HG03095 (cell line): ENCODE measurements at regions not wholly inside any gene's neighbourhood (a gene's known extent, or its start where the extent isn't known, plus 50 kb on each side); places are given as distances from the start of the nearest gene placed in this dataset.
"Not testable (repeated sequence)": the region's sequence is repeated elsewhere in the genome, so short reads cannot be mapped to it uniquely, and the experiment has no call there.

Experiments used
- ATAC-seq: cut with Tn5 transposase; IDR thresholded peaks from one replicate; pipeline ENCODE4 v1.9.1; 2021; ENCODE audit warnings: moderate library complexity; ENCODE audit not compliant: unreplicated experiment

GRCh38 chr4:147220833-147221232 is 260.1 kb upstream of the EDNRA start:
- no peak for ATAC-seq

- ATAC-seq = no peak
These were observed 258.0 kb upstream of the EDNRA start for GRCh38 chr4:147222906-147223305.

- ATAC-seq = no peak
These were observed 257.3 kb upstream of the EDNRA start for GRCh38 chr4:147223576-147223975.

- no peak for ATAC-seq
These were observed 244.1 kb upstream of the EDNRA start for GRCh38 chr4:147236806-147237205.

GRCh38 chr4:147244786-147245185 is 236.1 kb upstream of the EDNRA start:
- ATAC-seq = no peak

- ATAC-seq = no peak
These were observed 234.8 kb upstream of the EDNRA start for GRCh38 chr4:147246096-147246495.

GRCh38 chr4:147246528-147246927 is 234.4 kb upstream of the EDNRA start:
- not testable (repeated sequence) for ATAC-seq

GRCh38 chr4:147247579-147247978 is 233.3 kb upstream of the EDNRA start:
- ATAC-seq = no peak

- ATAC-seq = no peak
These were observed 230.8 kb upstream of the EDNRA start for GRCh38 chr4:147250062-147250461.

- ATAC-seq = not testable (repeated sequence)
These were observed 225.6 kb upstream of the EDNRA start for GRCh38 chr4:147255268-147255667.

- not testable (repeated sequence) for ATAC-seq
These were observed 221.6 kb upstream of the EDNRA start for GRCh38 chr4:147259271-147259670.

- no peak for ATAC-seq
These were observed 196.6 kb upstream of the EDNRA start for GRCh38 chr4:147284256-147284835.

GRCh38 chr4:147284935-147285334 is 196.0 kb upstream of the EDNRA start:
- ATAC-seq = no peak

- no peak for ATAC-seq
These were observed 195.1 kb upstream of the EDNRA start for GRCh38 chr4:147285751-147286150.

GRCh38 chr4:147286846-147287587 is 193.9 kb upstream of the EDNRA start:
- no peak for ATAC-seq

GRCh38 chr4:147287588-147287890 is 193.4 kb upstream of the EDNRA start:
- no peak for ATAC-seq

- ATAC-seq = no peak
These were observed 192.4 kb upstream of the EDNRA start for GRCh38 chr4:147288512-147288911.

GRCh38 chr4:147289181-147289580 is 191.7 kb upstream of the EDNRA start:
- ATAC-seq = no peak

- ATAC-seq = not testable (repeated sequence)
These were observed 188.1 kb upstream of the EDNRA start for GRCh38 chr4:147292604-147293313.

- ATAC-seq = not testable (repeated sequence)
These were observed 187.6 kb upstream of the EDNRA start for GRCh38 chr4:147293314-147293677.

GRCh38 chr4:147299205-147299604 is 181.7 kb upstream of the EDNRA start:
- no peak for ATAC-seq

- no peak for ATAC-seq
These were observed 177.6 kb upstream of the EDNRA start for GRCh38 chr4:147303174-147303872.
